GM23338 (cell line): ENCODE measurements at regions not wholly inside any gene's neighbourhood (a gene's known extent, or its start where the extent isn't known, plus 50 kb on each side); places are given as distances from the start of the nearest gene placed in this dataset.

Experiments used
- CREB1 ChIP-seq: fragments of 250-450 bp; sonication (Bioruptor Pico); IDR thresholded peaks from 2 replicates; pipeline ENCODE4 v1.5.0; 2020; ENCODE audit warnings: low read depth, mild to moderate bottlenecking, moderate library complexity
- EZH2 ChIP-seq: fragments of 200-600 bp; sonication (generic); IDR thresholded peaks from one replicate; pipeline ENCODE4 v1.8.0; 2017; ENCODE audit warnings: antibody characterized with exemption, mild to moderate bottlenecking, low read depth; ENCODE audit not compliant: unreplicated experiment
- EZH2phosphoT487 ChIP-seq: fragments of 200-600 bp; sonication (generic); IDR thresholded peaks from one replicate; pipeline ENCODE4 v1.8.1; 2018; ENCODE audit warnings: antibody characterized with exemption; ENCODE audit not compliant: unreplicated experiment
- JUNB ChIP-seq: IDR thresholded peaks from one replicate; pipeline ENCODE4 v1.6.1; 2016; ENCODE audit warnings: antibody characterized with exemption; ENCODE audit not compliant: unreplicated experiment
- NANOG ChIP-seq: IDR thresholded peaks from 2 replicates; pipeline ENCODE4 v1.6.1; 2016; ENCODE audit warnings: antibody characterized with exemption, borderline replicate concordance
- POLR2AphosphoS5 ChIP-seq: IDR thresholded peaks from 2 replicates; pipeline ENCODE4 v1.6.1; 2016; ENCODE audit warnings: antibody characterized with exemption, low read depth
- STAT1 ChIP-seq: IDR thresholded peaks from one replicate; pipeline ENCODE4 v1.6.1; 2016; ENCODE audit warnings: antibody characterized with exemption; ENCODE audit not compliant: unreplicated experiment
- ZNF114 ChIP-seq: fragments of 250-450 bp; sonication (Bioruptor Pico); IDR thresholded peaks from 2 replicates; pipeline ENCODE4 v1.5.0; 2020; ENCODE audit warnings: mild to moderate bottlenecking, moderate library complexity
- ZNF331 ChIP-seq: fragments of 250-450 bp; sonication (Bioruptor Pico); IDR thresholded peaks from 2 replicates; pipeline ENCODE4 v1.5.0; 2020; ENCODE audit warnings: low read depth, mild to moderate bottlenecking, moderate library complexity
- TF ChIP-seq, protein P1 (sequence below), 2 experiments: fragments of 200-600 bp in 1 of 2; sonication (generic) in 1 of 2; conservative IDR thresholded peaks; 2 replicates each; pipeline versions ENCODE4 v1.5.1 to v1.6.1; 2016 to 2017; ENCODE audit warnings: antibody characterized with exemption in 2 of 2, low read depth in 2 of 2, mild to moderate bottlenecking in 2 of 2, moderate library complexity in 1 of 2
- TF ChIP-seq, protein P2 (sequence below): IDR thresholded peaks from one replicate; pipeline ENCODE4 v1.6.1; 2018; ENCODE audit warnings: antibody characterized with exemption; ENCODE audit not compliant: unreplicated experiment
- TF ChIP-seq, protein P3 (sequence below): fragments of 250-450 bp; sonication (Bioruptor Pico); IDR thresholded peaks from 2 replicates; pipeline ENCODE4 v1.5.0; 2020; ENCODE audit warnings: mild to moderate bottlenecking, moderate library complexity
- TF ChIP-seq, protein P4 (sequence below): IDR thresholded peaks from 2 replicates; pipeline ENCODE4 v1.6.1; 2016; ENCODE audit warnings: antibody characterized with exemption

DNA sequence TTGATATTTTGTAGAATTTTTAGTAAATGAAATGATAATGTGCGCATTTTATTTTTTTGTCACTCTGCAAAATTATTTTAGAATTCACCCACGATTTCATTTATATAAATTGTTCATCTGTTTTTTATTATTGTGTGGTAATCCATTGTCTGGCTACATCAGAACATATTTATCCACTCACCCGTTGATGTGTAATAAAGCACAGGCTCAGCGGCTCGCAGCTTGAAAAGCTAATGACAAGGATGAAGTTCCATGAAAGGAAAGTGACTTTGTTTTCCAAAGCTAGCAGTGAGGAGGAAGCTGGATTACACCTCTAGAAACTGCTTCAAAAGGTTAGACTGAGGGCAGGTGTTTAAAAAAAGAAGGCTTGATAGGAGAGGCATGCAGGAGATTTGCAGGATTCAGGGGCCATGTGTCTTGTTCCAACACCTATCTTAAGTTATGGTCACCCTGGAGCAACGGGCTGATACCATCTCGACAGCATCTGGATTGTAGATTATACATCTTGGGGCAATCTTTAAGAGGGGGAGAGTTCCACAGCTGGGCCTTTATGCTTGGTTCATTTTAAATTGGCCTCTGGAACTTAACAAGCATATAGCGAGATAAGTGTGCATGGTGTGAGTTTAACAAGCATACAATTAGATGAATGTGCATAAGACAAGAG lies 194.1 kb downstream of the TMTC3 start:
- no peak for TF ChIP-seq POLR2AphosphoS5
- TF ChIP-seq, protein P1, sequence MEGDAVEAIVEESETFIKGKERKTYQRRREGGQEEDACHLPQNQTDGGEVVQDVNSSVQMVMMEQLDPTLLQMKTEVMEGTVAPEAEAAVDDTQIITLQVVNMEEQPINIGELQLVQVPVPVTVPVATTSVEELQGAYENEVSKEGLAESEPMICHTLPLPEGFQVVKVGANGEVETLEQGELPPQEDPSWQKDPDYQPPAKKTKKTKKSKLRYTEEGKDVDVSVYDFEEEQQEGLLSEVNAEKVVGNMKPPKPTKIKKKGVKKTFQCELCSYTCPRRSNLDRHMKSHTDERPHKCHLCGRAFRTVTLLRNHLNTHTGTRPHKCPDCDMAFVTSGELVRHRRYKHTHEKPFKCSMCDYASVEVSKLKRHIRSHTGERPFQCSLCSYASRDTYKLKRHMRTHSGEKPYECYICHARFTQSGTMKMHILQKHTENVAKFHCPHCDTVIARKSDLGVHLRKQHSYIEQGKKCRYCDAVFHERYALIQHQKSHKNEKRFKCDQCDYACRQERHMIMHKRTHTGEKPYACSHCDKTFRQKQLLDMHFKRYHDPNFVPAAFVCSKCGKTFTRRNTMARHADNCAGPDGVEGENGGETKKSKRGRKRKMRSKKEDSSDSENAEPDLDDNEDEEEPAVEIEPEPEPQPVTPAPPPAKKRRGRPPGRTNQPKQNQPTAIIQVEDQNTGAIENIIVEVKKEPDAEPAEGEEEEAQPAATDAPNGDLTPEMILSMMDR (conservative IDR thresholded peaks at IDR 0.05; ENCODE audit: low read depth in 2 of 2), result no peak
- no peak for TF ChIP-seq EZH2phosphoT487
- no peak for TF ChIP-seq ZNF114 (CRISPR knock-in tag)
- no peak for TF ChIP-seq EZH2
- TF ChIP-seq ZNF331 (CRISPR knock-in tag), result no peak
- TF ChIP-seq, protein P2, sequence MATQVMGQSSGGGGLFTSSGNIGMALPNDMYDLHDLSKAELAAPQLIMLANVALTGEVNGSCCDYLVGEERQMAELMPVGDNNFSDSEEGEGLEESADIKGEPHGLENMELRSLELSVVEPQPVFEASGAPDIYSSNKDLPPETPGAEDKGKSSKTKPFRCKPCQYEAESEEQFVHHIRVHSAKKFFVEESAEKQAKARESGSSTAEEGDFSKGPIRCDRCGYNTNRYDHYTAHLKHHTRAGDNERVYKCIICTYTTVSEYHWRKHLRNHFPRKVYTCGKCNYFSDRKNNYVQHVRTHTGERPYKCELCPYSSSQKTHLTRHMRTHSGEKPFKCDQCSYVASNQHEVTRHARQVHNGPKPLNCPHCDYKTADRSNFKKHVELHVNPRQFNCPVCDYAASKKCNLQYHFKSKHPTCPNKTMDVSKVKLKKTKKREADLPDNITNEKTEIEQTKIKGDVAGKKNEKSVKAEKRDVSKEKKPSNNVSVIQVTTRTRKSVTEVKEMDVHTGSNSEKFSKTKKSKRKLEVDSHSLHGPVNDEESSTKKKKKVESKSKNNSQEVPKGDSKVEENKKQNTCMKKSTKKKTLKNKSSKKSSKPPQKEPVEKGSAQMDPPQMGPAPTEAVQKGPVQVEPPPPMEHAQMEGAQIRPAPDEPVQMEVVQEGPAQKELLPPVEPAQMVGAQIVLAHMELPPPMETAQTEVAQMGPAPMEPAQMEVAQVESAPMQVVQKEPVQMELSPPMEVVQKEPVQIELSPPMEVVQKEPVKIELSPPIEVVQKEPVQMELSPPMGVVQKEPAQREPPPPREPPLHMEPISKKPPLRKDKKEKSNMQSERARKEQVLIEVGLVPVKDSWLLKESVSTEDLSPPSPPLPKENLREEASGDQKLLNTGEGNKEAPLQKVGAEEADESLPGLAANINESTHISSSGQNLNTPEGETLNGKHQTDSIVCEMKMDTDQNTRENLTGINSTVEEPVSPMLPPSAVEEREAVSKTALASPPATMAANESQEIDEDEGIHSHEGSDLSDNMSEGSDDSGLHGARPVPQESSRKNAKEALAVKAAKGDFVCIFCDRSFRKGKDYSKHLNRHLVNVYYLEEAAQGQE, result no peak
- no peak for TF ChIP-seq CREB1
- TF ChIP-seq, protein P3, sequence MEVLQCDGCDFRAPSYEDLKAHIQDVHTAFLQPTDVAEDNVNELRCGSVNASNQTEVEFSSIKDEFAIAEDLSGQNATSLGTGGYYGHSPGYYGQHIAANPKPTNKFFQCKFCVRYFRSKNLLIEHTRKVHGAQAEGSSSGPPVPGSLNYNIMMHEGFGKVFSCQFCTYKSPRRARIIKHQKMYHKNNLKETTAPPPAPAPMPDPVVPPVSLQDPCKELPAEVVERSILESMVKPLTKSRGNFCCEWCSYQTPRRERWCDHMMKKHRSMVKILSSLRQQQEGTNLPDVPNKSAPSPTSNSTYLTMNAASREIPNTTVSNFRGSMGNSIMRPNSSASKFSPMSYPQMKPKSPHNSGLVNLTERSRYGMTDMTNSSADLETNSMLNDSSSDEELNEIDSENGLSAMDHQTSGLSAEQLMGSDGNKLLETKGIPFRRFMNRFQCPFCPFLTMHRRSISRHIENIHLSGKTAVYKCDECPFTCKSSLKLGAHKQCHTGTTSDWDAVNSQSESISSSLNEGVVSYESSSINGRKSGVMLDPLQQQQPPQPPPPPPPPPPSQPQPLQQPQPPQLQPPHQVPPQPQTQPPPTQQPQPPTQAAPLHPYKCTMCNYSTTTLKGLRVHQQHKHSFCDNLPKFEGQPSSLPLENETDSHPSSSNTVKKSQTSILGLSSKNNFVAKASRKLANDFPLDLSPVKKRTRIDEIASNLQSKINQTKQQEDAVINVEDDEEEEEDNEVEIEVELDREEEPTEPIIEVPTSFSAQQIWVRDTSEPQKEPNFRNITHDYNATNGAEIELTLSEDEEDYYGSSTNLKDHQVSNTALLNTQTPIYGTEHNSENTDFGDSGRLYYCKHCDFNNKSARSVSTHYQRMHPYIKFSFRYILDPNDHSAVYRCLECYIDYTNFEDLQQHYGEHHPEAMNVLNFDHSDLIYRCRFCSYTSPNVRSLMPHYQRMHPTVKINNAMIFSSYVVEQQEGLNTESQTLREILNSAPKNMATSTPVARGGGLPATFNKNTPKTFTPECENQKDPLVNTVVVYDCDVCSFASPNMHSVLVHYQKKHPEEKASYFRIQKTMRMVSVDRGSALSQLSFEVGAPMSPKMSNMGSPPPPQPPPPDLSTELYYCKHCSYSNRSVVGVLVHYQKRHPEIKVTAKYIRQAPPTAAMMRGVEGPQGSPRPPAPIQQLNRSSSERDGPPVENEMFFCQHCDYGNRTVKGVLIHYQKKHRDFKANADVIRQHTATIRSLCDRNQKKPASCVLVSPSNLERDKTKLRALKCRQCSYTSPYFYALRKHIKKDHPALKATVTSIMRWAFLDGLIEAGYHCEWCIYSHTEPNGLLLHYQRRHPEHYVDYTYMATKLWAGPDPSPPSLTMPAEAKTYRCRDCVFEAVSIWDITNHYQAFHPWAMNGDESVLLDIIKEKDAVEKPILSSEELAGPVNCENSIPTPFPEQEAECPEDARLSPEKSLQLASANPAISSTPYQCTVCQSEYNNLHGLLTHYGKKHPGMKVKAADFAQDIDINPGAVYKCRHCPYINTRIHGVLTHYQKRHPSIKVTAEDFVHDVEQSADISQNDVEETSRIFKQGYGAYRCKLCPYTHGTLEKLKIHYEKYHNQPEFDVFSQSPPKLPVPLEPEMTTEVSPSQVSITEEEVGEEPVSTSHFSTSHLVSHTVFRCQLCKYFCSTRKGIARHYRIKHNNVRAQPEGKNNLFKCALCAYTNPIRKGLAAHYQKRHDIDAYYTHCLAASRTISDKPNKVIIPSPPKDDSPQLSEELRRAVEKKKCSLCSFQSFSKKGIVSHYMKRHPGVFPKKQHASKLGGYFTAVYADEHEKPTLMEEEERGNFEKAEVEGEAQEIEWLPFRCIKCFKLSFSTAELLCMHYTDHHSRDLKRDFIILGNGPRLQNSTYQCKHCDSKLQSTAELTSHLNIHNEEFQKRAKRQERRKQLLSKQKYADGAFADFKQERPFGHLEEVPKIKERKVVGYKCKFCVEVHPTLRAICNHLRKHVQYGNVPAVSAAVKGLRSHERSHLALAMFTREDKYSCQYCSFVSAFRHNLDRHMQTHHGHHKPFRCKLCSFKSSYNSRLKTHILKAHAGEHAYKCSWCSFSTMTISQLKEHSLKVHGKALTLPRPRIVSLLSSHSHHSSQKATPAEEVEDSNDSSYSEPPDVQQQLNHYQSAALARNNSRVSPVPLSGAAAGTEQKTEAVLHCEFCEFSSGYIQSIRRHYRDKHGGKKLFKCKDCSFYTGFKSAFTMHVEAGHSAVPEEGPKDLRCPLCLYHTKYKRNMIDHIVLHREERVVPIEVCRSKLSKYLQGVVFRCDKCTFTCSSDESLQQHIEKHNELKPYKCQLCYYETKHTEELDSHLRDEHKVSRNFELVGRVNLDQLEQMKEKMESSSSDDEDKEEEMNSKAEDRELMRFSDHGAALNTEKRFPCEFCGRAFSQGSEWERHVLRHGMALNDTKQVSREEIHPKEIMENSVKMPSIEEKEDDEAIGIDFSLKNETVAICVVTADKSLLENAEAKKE (CRISPR knock-in tag), result no peak
- no peak for TF ChIP-seq STAT1
- TF ChIP-seq JUNB, result no peak
- TF ChIP-seq, protein P4, sequence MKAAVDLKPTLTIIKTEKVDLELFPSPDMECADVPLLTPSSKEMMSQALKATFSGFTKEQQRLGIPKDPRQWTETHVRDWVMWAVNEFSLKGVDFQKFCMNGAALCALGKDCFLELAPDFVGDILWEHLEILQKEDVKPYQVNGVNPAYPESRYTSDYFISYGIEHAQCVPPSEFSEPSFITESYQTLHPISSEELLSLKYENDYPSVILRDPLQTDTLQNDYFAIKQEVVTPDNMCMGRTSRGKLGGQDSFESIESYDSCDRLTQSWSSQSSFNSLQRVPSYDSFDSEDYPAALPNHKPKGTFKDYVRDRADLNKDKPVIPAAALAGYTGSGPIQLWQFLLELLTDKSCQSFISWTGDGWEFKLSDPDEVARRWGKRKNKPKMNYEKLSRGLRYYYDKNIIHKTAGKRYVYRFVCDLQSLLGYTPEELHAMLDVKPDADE, result no peak
- TF ChIP-seq NANOG, result no peak
